ENCODE measurements at regions not wholly inside any gene's neighbourhood (a gene's known extent, or its start where the extent isn't known, plus 50 kb on each side); places are given as distances from the start of the nearest gene placed in this dataset.
"Not testable (repeated sequence)": the region's sequence is repeated elsewhere in the genome, so short reads cannot be mapped to it uniquely, and the experiment has no call there.

GRCh38 chrX:139475432-139475831 lies 55.1 kb upstream of the F9 start:
- Histone ChIP-seq H3K9me3 (ENCODE audit: low read length) (no peaks in the 10 kb centered on the region), H3K4me3 (ENCODE audit: low read depth in 1 of 2, low read length in 2 of 2) (no peak overlapping the region), H3K36me3 (ENCODE audit: insufficient read depth, low read length) (no peaks in the 10 kb centered on the region), H3K27ac (ENCODE audit: low read depth, low read length) (no peak overlapping the region), H3K4me1 (ENCODE audit: insufficient read depth, low read length) (no peaks in the 10 kb centered on the region), H3K9ac (ENCODE audit: low read length) (no peak overlapping the region), H3K27me3 (ENCODE audit: control insufficient read depth in 1 of 2, insufficient read depth in 2 of 2, low read length in 2 of 2) (peaks cover 0 to 3% of the 10 kb centered on the region in 2 donors)

GRCh38 chrX:139461945-139462344 lies 68.6 kb upstream of the F9 start:
- H3K36me3 ChIP-seq (ENCODE audit: insufficient read depth, low read length); H3K27ac ChIP-seq (ENCODE audit: low read depth, low read length); H3K27me3 ChIP-seq (ENCODE audit: control insufficient read depth in 1 of 2, insufficient read depth in 2 of 2, low read length in 2 of 2); H3K4me1 ChIP-seq (ENCODE audit: insufficient read depth, low read length); H3K9ac ChIP-seq (ENCODE audit: low read length); H3K4me3 ChIP-seq (ENCODE audit: low read depth in 1 of 2, low read length in 2 of 2); H3K9me3 ChIP-seq (ENCODE audit: low read length): not testable (repeated sequence)

GRCh38 chrX:139454743-139455142 lies 75.8 kb upstream of the F9 start:
- Histone ChIP-seq H3K27ac (ENCODE audit: low read depth, low read length) (no peak overlapping the region), H3K4me1 (ENCODE audit: insufficient read depth, low read length) (no peaks in the 10 kb centered on the region), H3K36me3 (ENCODE audit: insufficient read depth, low read length) (no peaks in the 10 kb centered on the region), H3K27me3 (ENCODE audit: control insufficient read depth in 1 of 2, insufficient read depth in 2 of 2, low read length in 2 of 2) (no peaks in the 10 kb centered on the region), H3K9ac (ENCODE audit: low read length) (no peak overlapping the region), H3K4me3 (ENCODE audit: low read depth in 1 of 2, low read length in 2 of 2) (no peak overlapping the region), H3K9me3 (ENCODE audit: low read length) (no peaks in the 10 kb centered on the region)

- Histone ChIP-seq H3K4me3 (ENCODE audit: low read depth in 1 of 2, low read length in 2 of 2) (no peak overlapping the region), H3K9me3 (ENCODE audit: low read length) (no peaks in the 10 kb centered on the region), H3K27ac (ENCODE audit: low read depth, low read length) (no peak overlapping the region), H3K4me1 (ENCODE audit: insufficient read depth, low read length) (no peaks in the 10 kb centered on the region), H3K36me3 (ENCODE audit: insufficient read depth, low read length) (no peaks in the 10 kb centered on the region), H3K27me3 (ENCODE audit: control insufficient read depth in 1 of 2, insufficient read depth in 2 of 2, low read length in 2 of 2) (no peaks in the 10 kb centered on the region), H3K9ac (ENCODE audit: low read length) (no peak overlapping the region)
These were observed 81.5 kb upstream of the F9 start for GRCh38 chrX:139448996-139449395.

GRCh38 chrX:139446832-139447231 lies 83.7 kb upstream of the F9 start:
- no peaks in the 10 kb centered on the region for H3K27me3 ChIP-seq (ENCODE audit: control insufficient read depth in 1 of 2, insufficient read depth in 2 of 2, low read length in 2 of 2)
- H3K9ac ChIP-seq (ENCODE audit: low read length), result no peak overlapping the region
- H3K9me3 ChIP-seq (ENCODE audit: low read length), result no peaks in the 10 kb centered on the region

GRCh38 chrX:139429913-139430312 lies 100.6 kb upstream of the F9 start:
- H3K27ac ChIP-seq (ENCODE audit: low read depth, low read length), result no peak overlapping the region
- no peak overlapping the region for H3K9ac ChIP-seq (ENCODE audit: low read length)
- H3K9me3 ChIP-seq (ENCODE audit: low read length), result no peaks in the 10 kb centered on the region
- H3K36me3 ChIP-seq (ENCODE audit: insufficient read depth, low read length), result no peaks in the 10 kb centered on the region
- no peak overlapping the region for H3K4me3 ChIP-seq (ENCODE audit: low read depth in 1 of 2, low read length in 2 of 2)
- no peaks in the 10 kb centered on the region for H3K27me3 ChIP-seq (ENCODE audit: control insufficient read depth in 1 of 2, insufficient read depth in 2 of 2, low read length in 2 of 2)
- no peaks in the 10 kb centered on the region for H3K4me1 ChIP-seq (ENCODE audit: insufficient read depth, low read length)

More at GRCh38 chrX:139446832-139447231, 83.7 kb upstream of the F9 start:
- Histone ChIP-seq H3K4me3 (ENCODE audit: low read depth in 1 of 2, low read length in 2 of 2) (no peak overlapping the region), H3K4me1 (ENCODE audit: insufficient read depth, low read length) (no peaks in the 10 kb centered on the region), H3K27ac (ENCODE audit: low read depth, low read length) (no peak overlapping the region), H3K36me3 (ENCODE audit: insufficient read depth, low read length) (no peaks in the 10 kb centered on the region)

- Histone ChIP-seq H3K36me3 (ENCODE audit: insufficient read depth, low read length) (no peaks in the 10 kb centered on the region), H3K9ac (ENCODE audit: low read length) (no peak overlapping the region), H3K9me3 (ENCODE audit: low read length) (no peaks in the 10 kb centered on the region), H3K4me1 (ENCODE audit: insufficient read depth, low read length) (no peaks in the 10 kb centered on the region), H3K27me3 (ENCODE audit: control insufficient read depth in 1 of 2, insufficient read depth in 2 of 2, low read length in 2 of 2) (no peaks in the 10 kb centered on the region), H3K27ac (ENCODE audit: low read depth, low read length) (no peak overlapping the region), H3K4me3 (ENCODE audit: low read depth in 1 of 2, low read length in 2 of 2) (no peak overlapping the region)
These were observed 107.4 kb upstream of the F9 start for GRCh38 chrX:139423186-139423585.

GRCh38 chrX:139398258-139398657 lies 132.3 kb upstream of the F9 start:
- not testable (repeated sequence) for H3K4me3 ChIP-seq (ENCODE audit: low read depth in 1 of 2, low read length in 2 of 2); H3K4me1 ChIP-seq (ENCODE audit: insufficient read depth, low read length)

GRCh38 chrX:139388254-139388653 lies 142.3 kb upstream of the F9 start:
- Histone ChIP-seq H3K4me1 (ENCODE audit: insufficient read depth, low read length) (no peaks in the 10 kb centered on the region), H3K9me3 (ENCODE audit: low read length) (no peaks in the 10 kb centered on the region), H3K27ac (ENCODE audit: low read depth, low read length) (no peak overlapping the region), H3K4me3 (ENCODE audit: low read depth in 1 of 2, low read length in 2 of 2) (no peak overlapping the region), H3K27me3 (ENCODE audit: control insufficient read depth in 1 of 2, insufficient read depth in 2 of 2, low read length in 2 of 2) (no peaks in the 10 kb centered on the region), H3K9ac (ENCODE audit: low read length) (no peak overlapping the region), H3K36me3 (ENCODE audit: insufficient read depth, low read length) (no peaks in the 10 kb centered on the region)

More at GRCh38 chrX:139398258-139398657, 132.3 kb upstream of the F9 start:
- not testable (repeated sequence) for H3K27ac ChIP-seq (ENCODE audit: low read depth, low read length); H3K36me3 ChIP-seq (ENCODE audit: insufficient read depth, low read length); H3K27me3 ChIP-seq (ENCODE audit: control insufficient read depth in 1 of 2, insufficient read depth in 2 of 2, low read length in 2 of 2); H3K9me3 ChIP-seq (ENCODE audit: low read length); H3K9ac ChIP-seq (ENCODE audit: low read length)

- Histone ChIP-seq H3K9ac (ENCODE audit: low read length) (no peak overlapping the region), H3K4me1 (ENCODE audit: insufficient read depth, low read length) (no peaks in the 10 kb centered on the region), H3K27ac (ENCODE audit: low read depth, low read length) (no peak overlapping the region), H3K9me3 (ENCODE audit: low read length) (no peaks in the 10 kb centered on the region), H3K27me3 (ENCODE audit: control insufficient read depth in 1 of 2, insufficient read depth in 2 of 2, low read length in 2 of 2) (no peaks in the 10 kb centered on the region), H3K4me3 (ENCODE audit: low read depth in 1 of 2, low read length in 2 of 2) (no peak overlapping the region), H3K36me3 (ENCODE audit: insufficient read depth, low read length) (no peaks in the 10 kb centered on the region)
These were observed 148.0 kb upstream of the F9 start for GRCh38 chrX:139382529-139382928.

- H3K27me3 ChIP-seq (ENCODE audit: control insufficient read depth in 1 of 2, insufficient read depth in 2 of 2, low read length in 2 of 2); H3K9ac ChIP-seq (ENCODE audit: low read length); H3K4me3 ChIP-seq (ENCODE audit: low read depth in 1 of 2, low read length in 2 of 2); H3K9me3 ChIP-seq (ENCODE audit: low read length); H3K27ac ChIP-seq (ENCODE audit: low read depth, low read length); H3K4me1 ChIP-seq (ENCODE audit: insufficient read depth, low read length); H3K36me3 ChIP-seq (ENCODE audit: insufficient read depth, low read length): not testable (repeated sequence)
These were observed 154.0 kb upstream of the F9 start for GRCh38 chrX:139376547-139376946.

- no peak overlapping the region for H3K4me3 ChIP-seq (ENCODE audit: low read depth in 1 of 2, low read length in 2 of 2)
- H3K9ac ChIP-seq (ENCODE audit: low read length), result no peak overlapping the region
- no peaks in the 10 kb centered on the region for H3K9me3 ChIP-seq (ENCODE audit: low read length)
- H3K27me3 ChIP-seq (ENCODE audit: control insufficient read depth in 1 of 2, insufficient read depth in 2 of 2, low read length in 2 of 2), result no peaks in the 10 kb centered on the region
- H3K27ac ChIP-seq (ENCODE audit: low read depth, low read length), result no peak overlapping the region
- H3K4me1 ChIP-seq (ENCODE audit: insufficient read depth, low read length), result no peaks in the 10 kb centered on the region
- H3K36me3 ChIP-seq (ENCODE audit: insufficient read depth, low read length), result no peaks in the 10 kb centered on the region
These were observed 170.2 kb upstream of the F9 start for GRCh38 chrX:139360356-139360755.

Measured in muscle layer of colon (tissue), 2 donors.